Tibial artery (tissue), 4 donors: ENCODE measurements at regions not wholly inside any gene's neighbourhood (a gene's known extent, or its start where the extent isn't known, plus 50 kb on each side); places are given as distances from the start of the nearest gene placed in this dataset.

Experiments used
- DNase-seq, 2 donors: peaks; one replicate each; pipeline ENCODE4 v3.0.0-alpha.2; 2019
- H3K27ac ChIP-seq, 2 donors: fragments of 200-600 bp; sonication (generic) in 1 of 2; 1 replicate in 1 of 2; 2 replicates in 1 of 2; pipeline ENCODE4 v1.5.1; 2018 to 2019; ENCODE audit warnings: mild to moderate bottlenecking in 1 of 2
- H3K27me3 ChIP-seq, 2 donors: fragments of 200-600 bp; sonication (generic) in 1 of 2; one replicate each; pipeline versions ENCODE4 v1.5.1 to v1.6.0; 2016 to 2019
- H3K36me3 ChIP-seq, 3 donors: fragments of 200-600 bp; sonication (generic) in 2 of 3; one replicate each; pipeline ENCODE4 v1.5.1; 2016 to 2019; ENCODE audit warnings: mild to moderate bottlenecking in 2 of 3
- H3K4me1 ChIP-seq, 4 donors: fragments of 200-600 bp; sonication (generic) in 2 of 4; 1 replicate in 3 of 4; 2 replicates in 1 of 4; pipeline ENCODE4 v1.5.1; 2016 to 2019
- H3K4me3 ChIP-seq, 2 donors: fragments of 200-600 bp; sonication (generic) in 1 of 2; 1 replicate in 1 of 2; 2 replicates in 1 of 2; pipeline ENCODE4 v1.5.1; 2018 to 2019; ENCODE audit warnings: mild to moderate bottlenecking in 2 of 2
- H3K9me3 ChIP-seq, 3 donors: fragments of 200-600 bp; sonication (generic) in 1 of 3; one replicate each; pipeline ENCODE4 v1.5.1; 2016 to 2019
- intact Hi-C: fragments of 100-400 bp; cut with DNase I; formaldehyde crosslinking; loops from one replicate; pipeline ENCODE4 v1.15.0; 2023; ENCODE audit warnings: low total_unique reads
- TF ChIP-seq, protein P1 (sequence below), 2 experiments: fragments of 200-600 bp in 1 of 2; fragments of 450-650 bp in 1 of 2; IDR thresholded peaks; one replicate each; pipeline ENCODE4 v1.5.1; 2017 to 2019; ENCODE audit warnings: antibody characterized with exemption in 2 of 2, mild to moderate bottlenecking in 1 of 2, moderate library complexity in 1 of 2

DNA sequence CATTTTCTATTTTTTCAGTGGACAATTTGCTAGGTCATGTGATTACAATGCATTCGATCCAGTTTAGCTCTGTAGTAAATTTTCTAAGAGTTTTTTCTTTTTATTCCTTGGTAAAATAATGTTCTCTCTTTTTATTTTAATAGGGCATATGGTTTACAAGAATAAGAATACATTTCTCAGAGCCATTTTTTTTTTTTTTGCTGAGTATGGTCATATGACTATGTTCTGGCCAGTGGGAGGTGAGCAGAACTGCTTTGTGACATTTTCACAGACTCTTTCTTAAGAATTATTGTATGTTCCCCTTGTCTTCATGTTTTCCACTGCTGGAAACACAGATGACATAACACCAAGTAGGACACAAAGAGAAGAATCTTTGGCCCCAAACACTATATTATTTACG lies 626.6 kb upstream of the FSHR start:
- DNase-seq: no peak
- Histone ChIP-seq H3K9me3 (no peaks in the 10 kb centered on the region), H3K27ac (no peak overlapping the region), H3K27me3 (no peaks in the 10 kb centered on the region), H3K4me1 (no peaks in the 10 kb centered on the region), H3K36me3 (no peaks in the 10 kb centered on the region), H3K4me3 (no peak overlapping the region)
- TF ChIP-seq, protein P1, sequence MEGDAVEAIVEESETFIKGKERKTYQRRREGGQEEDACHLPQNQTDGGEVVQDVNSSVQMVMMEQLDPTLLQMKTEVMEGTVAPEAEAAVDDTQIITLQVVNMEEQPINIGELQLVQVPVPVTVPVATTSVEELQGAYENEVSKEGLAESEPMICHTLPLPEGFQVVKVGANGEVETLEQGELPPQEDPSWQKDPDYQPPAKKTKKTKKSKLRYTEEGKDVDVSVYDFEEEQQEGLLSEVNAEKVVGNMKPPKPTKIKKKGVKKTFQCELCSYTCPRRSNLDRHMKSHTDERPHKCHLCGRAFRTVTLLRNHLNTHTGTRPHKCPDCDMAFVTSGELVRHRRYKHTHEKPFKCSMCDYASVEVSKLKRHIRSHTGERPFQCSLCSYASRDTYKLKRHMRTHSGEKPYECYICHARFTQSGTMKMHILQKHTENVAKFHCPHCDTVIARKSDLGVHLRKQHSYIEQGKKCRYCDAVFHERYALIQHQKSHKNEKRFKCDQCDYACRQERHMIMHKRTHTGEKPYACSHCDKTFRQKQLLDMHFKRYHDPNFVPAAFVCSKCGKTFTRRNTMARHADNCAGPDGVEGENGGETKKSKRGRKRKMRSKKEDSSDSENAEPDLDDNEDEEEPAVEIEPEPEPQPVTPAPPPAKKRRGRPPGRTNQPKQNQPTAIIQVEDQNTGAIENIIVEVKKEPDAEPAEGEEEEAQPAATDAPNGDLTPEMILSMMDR (IDR thresholded peaks at IDR 0.05): no peak
- intact Hi-C loops: no loop called here

- H3K9me3 ChIP-seq: no peaks in the 10 kb centered on the region
- no peaks in the 10 kb centered on the region for H3K36me3 ChIP-seq
- H3K4me1 ChIP-seq: no peaks in the 10 kb centered on the region
- H3K27ac ChIP-seq: no peak overlapping the region
- no peak overlapping the region for H3K4me3 ChIP-seq
- TF ChIP-seq, protein P1 (IDR thresholded peaks at IDR 0.05): no peak
- H3K27me3 ChIP-seq: no peaks in the 10 kb centered on the region
- no peak for DNase-seq
- intact Hi-C loops: no loop called here
Measured at GRCh38 chr2:49772299-49772970, 618.1 kb upstream of the FSHR start.

- Histone ChIP-seq H3K36me3 (no peaks in the 10 kb centered on the region), H3K4me1 (no peaks in the 10 kb centered on the region), H3K9me3 (no peaks in the 10 kb centered on the region), H3K4me3 (no peak overlapping the region), H3K27ac (no peak overlapping the region), H3K27me3 (no peaks in the 10 kb centered on the region)
- TF ChIP-seq, protein P1 (IDR thresholded peaks at IDR 0.05): no peak
- intact Hi-C loops: no loop called here
- DNase-seq: no peak
Measured at GRCh38 chr2:49770919-49771318, 616.6 kb upstream of the FSHR start.

DNA sequence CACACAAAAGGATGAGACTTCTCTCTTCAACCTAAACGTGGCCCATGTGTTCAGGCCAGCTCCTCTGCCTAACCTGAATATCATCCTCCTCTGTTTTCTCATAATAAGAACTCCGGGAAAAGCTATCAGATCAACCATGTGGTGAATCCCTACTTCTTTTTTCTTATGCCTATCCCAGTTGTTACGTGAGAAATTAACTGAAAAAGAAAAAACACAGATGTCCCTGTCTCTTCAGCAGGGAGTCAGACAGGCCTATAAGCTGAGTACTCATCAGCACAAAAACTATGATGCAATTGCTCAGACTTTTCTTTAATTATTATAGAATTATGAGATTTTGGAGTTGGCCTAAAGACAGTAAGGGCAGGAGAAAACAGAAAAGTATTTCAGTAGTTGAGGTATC lies 613.0 kb upstream of the FSHR start:
- no peak overlapping the region for H3K27ac ChIP-seq
- no peak overlapping the region for H3K4me3 ChIP-seq
- intact Hi-C loops: no loop called here
- H3K9me3 ChIP-seq: no peaks in the 10 kb centered on the region
- H3K36me3 ChIP-seq: no peaks in the 10 kb centered on the region
- DNase-seq: no peak
- TF ChIP-seq, protein P1 (IDR thresholded peaks at IDR 0.05): no peak
- no peaks in the 10 kb centered on the region for H3K27me3 ChIP-seq
- H3K4me1 ChIP-seq: no peaks in the 10 kb centered on the region

DNA sequence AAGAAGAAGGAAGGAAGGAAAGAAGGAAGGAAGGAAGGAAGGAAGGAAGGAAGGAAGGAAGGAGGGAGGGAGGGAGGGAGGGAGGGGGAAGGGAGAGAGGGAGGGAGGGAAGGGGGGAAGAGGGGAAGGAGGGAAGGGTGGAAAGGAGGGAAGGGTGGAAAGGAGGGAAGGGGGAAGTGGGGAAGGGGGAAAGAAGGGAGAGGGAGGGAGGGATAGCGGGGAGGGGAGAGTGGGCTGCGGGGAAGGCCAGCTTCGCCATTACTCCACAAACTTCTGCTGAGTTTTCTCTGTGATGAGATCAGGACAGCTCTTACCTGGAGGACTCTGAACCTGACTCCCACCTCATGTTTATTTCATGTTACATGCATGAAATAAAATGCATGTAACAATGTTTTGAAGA lies 601.5 kb upstream of the FSHR start:
- Histone ChIP-seq H3K4me1 (no peaks in the 10 kb centered on the region), H3K4me3 (no peak overlapping the region), H3K36me3 (no peaks in the 10 kb centered on the region), H3K27me3 (no peaks in the 10 kb centered on the region), H3K9me3 (no peaks in the 10 kb centered on the region), H3K27ac (no peak overlapping the region)
- TF ChIP-seq, protein P1 (IDR thresholded peaks at IDR 0.05): no peak
- intact Hi-C loops: no loop called here
- no peak for DNase-seq

- Histone ChIP-seq H3K9me3 (no peaks in the 10 kb centered on the region), H3K27ac (no peak overlapping the region), H3K4me3 (no peak overlapping the region), H3K4me1 (no peaks in the 10 kb centered on the region), H3K27me3 (no peaks in the 10 kb centered on the region), H3K36me3 (no peaks in the 10 kb centered on the region)
- TF ChIP-seq, protein P1 (IDR thresholded peaks at IDR 0.05): no peak
- intact Hi-C loops: no loop called here
- no peak for DNase-seq
Measured at GRCh38 chr2:49754381-49754780, 600.1 kb upstream of the FSHR start.
